ENCODE measurements at regions not wholly inside any gene's neighbourhood (a gene's known extent, or its start where the extent isn't known, plus 50 kb on each side); places are given as distances from the start of the nearest gene placed in this dataset.

- Histone ChIP-seq H3K36me3 (ENCODE audit: control insufficient read depth, insufficient read depth, low read length) (no peaks in the 10 kb centered on the region), H3K4me3 (ENCODE audit: low read length) (no peak overlapping the region), H3K23ac (ENCODE audit: low read length) (no peak overlapping the region), H3K4me2 (ENCODE audit: low read length) (no peak overlapping the region), H3K27me3 (ENCODE audit: insufficient read depth, low read length, poor library complexity) (no peaks in the 10 kb centered on the region), H3K56ac (ENCODE audit: low read length) (no peak overlapping the region), H2BK5ac (ENCODE audit: low read length) (no peak overlapping the region), H2BK120ac (ENCODE audit: low read depth, low read length) (no peak overlapping the region), H2BK15ac (replicated peaks; ENCODE audit: low read depth) (no peak overlapping the region), H2AK5ac (ENCODE audit: low read length) (no peak overlapping the region), H3K27ac (ENCODE audit: low read depth, low read length) (no peak overlapping the region), H3K9ac (ENCODE audit: low read length) (no peak overlapping the region), H3K4me1 (ENCODE audit: control insufficient read depth, low read depth, low read length) (no peaks in the 10 kb centered on the region), H3K18ac (ENCODE audit: low read length) (no peak overlapping the region), H4K8ac (ENCODE audit: low read depth, low read length) (no peak overlapping the region), H3K4ac (ENCODE audit: low read depth, low read length) (no peak overlapping the region), H4K5ac (ENCODE audit: low read length) (no peak overlapping the region), H3K79me2 (ENCODE audit: control insufficient read depth, insufficient read depth, low read length) (no peaks in the 10 kb centered on the region), H3K79me1 (ENCODE audit: low read length) (no peaks in the 10 kb centered on the region)
- DNase-seq: no peak
- WGBS (ENCODE audit: extremely low coverage, insufficient coverage, low lambda C conversion rate): no CpG with 5 or more reads among the region's 5 CpGs
These were observed 55.6 kb upstream of the CD34 start for GRCh38 chr1:207966521-207966920.

GRCh38 chr1:207965392-207966387 is 54.8 kb upstream of the CD34 start:
- peaks cover 3% of the 10 kb centered on the region for H3K27me3 ChIP-seq (ENCODE audit: insufficient read depth, low read length, poor library complexity)
- H2BK120ac ChIP-seq (ENCODE audit: low read depth, low read length): no peak overlapping the region
- H2BK5ac ChIP-seq (ENCODE audit: low read length): no peak overlapping the region
- no peaks in the 10 kb centered on the region for H3K36me3 ChIP-seq (ENCODE audit: control insufficient read depth, insufficient read depth, low read length)
- no peak overlapping the region for H3K23ac ChIP-seq (ENCODE audit: low read length)
- no peak overlapping the region for H3K4me3 ChIP-seq (ENCODE audit: low read length)
- H3K9ac ChIP-seq (ENCODE audit: low read length): no peak overlapping the region
- WGBS (ENCODE audit: extremely low coverage, insufficient coverage, low lambda C conversion rate): no CpG with 5 or more reads among the region's 9 CpGs
- H3K79me1 ChIP-seq (ENCODE audit: low read length): no peaks in the 10 kb centered on the region
- no peak overlapping the region for H4K8ac ChIP-seq (ENCODE audit: low read depth, low read length)
- H3K27ac ChIP-seq (ENCODE audit: low read depth, low read length): no peak overlapping the region
- H2AK5ac ChIP-seq (ENCODE audit: low read length): no peak overlapping the region
- no peak overlapping the region for H3K56ac ChIP-seq (ENCODE audit: low read length)
- no peak overlapping the region for H2BK15ac ChIP-seq (replicated peaks; ENCODE audit: low read depth)
- no peak overlapping the region for H3K4me2 ChIP-seq (ENCODE audit: low read length)
- H4K5ac ChIP-seq (ENCODE audit: low read length): no peak overlapping the region
- no peak overlapping the region for H3K4ac ChIP-seq (ENCODE audit: low read depth, low read length)
- no peak overlapping the region for H3K18ac ChIP-seq (ENCODE audit: low read length)
- DNase-seq: no peak
- H3K79me2 ChIP-seq (ENCODE audit: control insufficient read depth, insufficient read depth, low read length): no peaks in the 10 kb centered on the region
- no peaks in the 10 kb centered on the region for H3K4me1 ChIP-seq (ENCODE audit: control insufficient read depth, low read depth, low read length)

GRCh38 chr1:207964195-207964966 is 53.5 kb upstream of the CD34 start:
- no peak overlapping the region for H4K5ac ChIP-seq (ENCODE audit: low read length)
- peak overlapping the region; percentile 55 for H3K9ac ChIP-seq (ENCODE audit: low read length)
- peak overlapping the region; percentile 11 for H3K4me2 ChIP-seq (ENCODE audit: low read length)
- no peak overlapping the region for H4K8ac ChIP-seq (ENCODE audit: low read depth, low read length)
- H3K4me3 ChIP-seq (ENCODE audit: low read length): no peak overlapping the region
- no peak overlapping the region for H2BK15ac ChIP-seq (replicated peaks; ENCODE audit: low read depth)
- H3K4ac ChIP-seq (ENCODE audit: low read depth, low read length): no peak overlapping the region
- no peaks in the 10 kb centered on the region for H3K36me3 ChIP-seq (ENCODE audit: control insufficient read depth, insufficient read depth, low read length)
- no peak overlapping the region for H3K18ac ChIP-seq (ENCODE audit: low read length)
- H2BK5ac ChIP-seq (ENCODE audit: low read length): no peak overlapping the region
- H3K79me1 ChIP-seq (ENCODE audit: low read length): no peaks in the 10 kb centered on the region
- no peak overlapping the region for H3K27ac ChIP-seq (ENCODE audit: low read depth, low read length)
- H3K56ac ChIP-seq (ENCODE audit: low read length): peak overlapping the region; percentile 79
- no CpG with 5 or more reads among the region's 25 CpGs for WGBS (ENCODE audit: extremely low coverage, insufficient coverage, low lambda C conversion rate)
- H2BK120ac ChIP-seq (ENCODE audit: low read depth, low read length): no peak overlapping the region
- no peak overlapping the region for H2AK5ac ChIP-seq (ENCODE audit: low read length)
- DNase-seq: no peak
- no peaks in the 10 kb centered on the region for H3K79me2 ChIP-seq (ENCODE audit: control insufficient read depth, insufficient read depth, low read length)
- no peaks in the 10 kb centered on the region for H3K4me1 ChIP-seq (ENCODE audit: control insufficient read depth, low read depth, low read length)
- no peak overlapping the region for H3K23ac ChIP-seq (ENCODE audit: low read length)
- peaks cover 9% of the 10 kb centered on the region for H3K27me3 ChIP-seq (ENCODE audit: insufficient read depth, low read length, poor library complexity)

GRCh38 chr1:207963427-207964194 is 52.7 kb upstream of the CD34 start:
- peak overlapping the region; percentile 35 for H3K4me3 ChIP-seq (ENCODE audit: low read length)
- no peaks in the 10 kb centered on the region for H3K36me3 ChIP-seq (ENCODE audit: control insufficient read depth, insufficient read depth, low read length)
- H3K4me1 ChIP-seq (ENCODE audit: control insufficient read depth, low read depth, low read length): no peaks in the 10 kb centered on the region
- peak overlapping the region; percentile 86 for H3K56ac ChIP-seq (ENCODE audit: low read length)
- no peak overlapping the region for H3K23ac ChIP-seq (ENCODE audit: low read length)
- H2BK5ac ChIP-seq (ENCODE audit: low read length): no peak overlapping the region
- no peak overlapping the region for H2AK5ac ChIP-seq (ENCODE audit: low read length)
- peak overlapping the region; percentile 60 for H3K4me2 ChIP-seq (ENCODE audit: low read length)
- no peak overlapping the region for H3K27ac ChIP-seq (ENCODE audit: low read depth, low read length)
- no peak overlapping the region for H4K5ac ChIP-seq (ENCODE audit: low read length)
- H2BK120ac ChIP-seq (ENCODE audit: low read depth, low read length): peak overlapping the region; percentile 40
- H3K79me2 ChIP-seq (ENCODE audit: control insufficient read depth, insufficient read depth, low read length): no peaks in the 10 kb centered on the region
- H2BK15ac ChIP-seq (replicated peaks; ENCODE audit: low read depth): no peak overlapping the region
- H3K18ac ChIP-seq (ENCODE audit: low read length): peak overlapping the region; percentile 55
- peak overlapping the region; percentile 39 for H3K4ac ChIP-seq (ENCODE audit: low read depth, low read length)
- peak; percentile 89 for DNase-seq
- no CpG with 5 or more reads among the region's 59 CpGs for WGBS (ENCODE audit: extremely low coverage, insufficient coverage, low lambda C conversion rate)
- H3K9ac ChIP-seq (ENCODE audit: low read length): peak overlapping the region; percentile 79
- H4K8ac ChIP-seq (ENCODE audit: low read depth, low read length): no peak overlapping the region
- H3K27me3 ChIP-seq (ENCODE audit: insufficient read depth, low read length, poor library complexity): peaks cover 13% of the 10 kb centered on the region
- no peaks in the 10 kb centered on the region for H3K79me1 ChIP-seq (ENCODE audit: low read length)

- H3K18ac ChIP-seq (ENCODE audit: low read length): peak overlapping the region; percentile 55
- no peak overlapping the region for H2BK15ac ChIP-seq (replicated peaks; ENCODE audit: low read depth)
- no peaks in the 10 kb centered on the region for H3K79me2 ChIP-seq (ENCODE audit: control insufficient read depth, insufficient read depth, low read length)
- H2BK120ac ChIP-seq (ENCODE audit: low read depth, low read length): peak overlapping the region; percentile 40
- H3K4me2 ChIP-seq (ENCODE audit: low read length): peak overlapping the region; percentile 60
- no peaks in the 10 kb centered on the region for H3K79me1 ChIP-seq (ENCODE audit: low read length)
- H3K36me3 ChIP-seq (ENCODE audit: control insufficient read depth, insufficient read depth, low read length): no peaks in the 10 kb centered on the region
- H3K4ac ChIP-seq (ENCODE audit: low read depth, low read length): peak overlapping the region; percentile 39
- H2BK5ac ChIP-seq (ENCODE audit: low read length): no peak overlapping the region
- no peak overlapping the region for H2AK5ac ChIP-seq (ENCODE audit: low read length)
- peak; percentile 57 for DNase-seq
- H3K9ac ChIP-seq (ENCODE audit: low read length): peak overlapping the region; percentile 79
- no CpG with 5 or more reads among the region's 32 CpGs for WGBS (ENCODE audit: extremely low coverage, insufficient coverage, low lambda C conversion rate)
- H4K5ac ChIP-seq (ENCODE audit: low read length): no peak overlapping the region
- H3K56ac ChIP-seq (ENCODE audit: low read length): peak overlapping the region; percentile 86
- peak overlapping the region; percentile 7 for H4K8ac ChIP-seq (ENCODE audit: low read depth, low read length)
- no peak overlapping the region for H3K27ac ChIP-seq (ENCODE audit: low read depth, low read length)
- H3K27me3 ChIP-seq (ENCODE audit: insufficient read depth, low read length, poor library complexity): peaks cover 14% of the 10 kb centered on the region
- H3K4me1 ChIP-seq (ENCODE audit: control insufficient read depth, low read depth, low read length): no peaks in the 10 kb centered on the region
- peak overlapping the region; percentile 35 for H3K4me3 ChIP-seq (ENCODE audit: low read length)
- H3K23ac ChIP-seq (ENCODE audit: low read length): no peak overlapping the region
These were observed 51.9 kb upstream of the CD34 start for GRCh38 chr1:207962716-207963426.

Data from mesendoderm (in vitro differentiated cells).